Activated T-helper 17 cell treated with anti-CD3 and anti-CD28 coated beads, Interleukin-2, amount 50 U/mL, for 72 hours (primary cell): ENCODE measurements at regions not wholly inside any gene's neighbourhood (a gene's known extent, or its start where the extent isn't known, plus 50 kb on each side); places are given as distances from the start of the nearest gene placed in this dataset.

Experiments used
- ATAC-seq: fragments of 150-1000 bp; cut with Tn5 transposase; replicated peaks from 2 replicates; pipeline ENCODE4 v1.10.0; 2021; ENCODE audit warnings: mild to moderate bottlenecking, moderate library complexity
- H3K27ac Mint-ChIP-seq: one replicate; pipeline ENCODE4 v1.8.0; 2022; ENCODE audit warnings: mixed read lengths
- H3K27me3 Mint-ChIP-seq: one replicate; pipeline ENCODE4 v1.8.0; 2022; ENCODE audit warnings: mixed read lengths
- H3K36me3 Mint-ChIP-seq: one replicate; pipeline ENCODE4 v1.8.0; 2022; ENCODE audit warnings: low read depth, mild to moderate bottlenecking, mixed read lengths
- H3K4me1 Mint-ChIP-seq: one replicate; pipeline ENCODE4 v1.8.0; 2022; ENCODE audit warnings: mixed read lengths
- H3K4me3 Mint-ChIP-seq: one replicate; pipeline ENCODE4 v1.8.0; 2022; ENCODE audit warnings: mild to moderate bottlenecking, mixed read lengths
- H3K9me3 Mint-ChIP-seq: one replicate; pipeline ENCODE4 v1.8.0; 2022; ENCODE audit warnings: mixed read lengths

GRCh38 chr18:43420950-43421349 lies 143.7 kb upstream of the SYT4 start:
- Mint-ChIP-seq H3K4me3 (no peak overlapping the region), H3K27me3 (no peaks in the 10 kb centered on the region), H3K36me3 (no peaks in the 10 kb centered on the region), H3K27ac (no peak overlapping the region), H3K9me3 (peaks cover 11% of the 10 kb centered on the region), H3K4me1 (no peaks in the 10 kb centered on the region)
- no peak for ATAC-seq

GRCh38 chr18:43422518-43422917 lies 145.2 kb upstream of the SYT4 start:
- Mint-ChIP-seq H3K27me3 (no peaks in the 10 kb centered on the region), H3K36me3 (no peaks in the 10 kb centered on the region), H3K4me3 (no peak overlapping the region), H3K4me1 (no peaks in the 10 kb centered on the region), H3K27ac (no peak overlapping the region), H3K9me3 (peaks cover 13% of the 10 kb centered on the region)
- no peak for ATAC-seq

GRCh38 chr18:43435851-43436250 lies 158.6 kb upstream of the SYT4 start:
- H3K4me1 Mint-ChIP-seq: no peaks in the 10 kb centered on the region
- no peak overlapping the region for H3K27ac Mint-ChIP-seq
- ATAC-seq: no peak
- peaks cover 5% of the 10 kb centered on the region for H3K9me3 Mint-ChIP-seq
- H3K27me3 Mint-ChIP-seq: no peaks in the 10 kb centered on the region
- H3K36me3 Mint-ChIP-seq: no peaks in the 10 kb centered on the region
- no peak overlapping the region for H3K4me3 Mint-ChIP-seq

- Mint-ChIP-seq H3K36me3 (no peaks in the 10 kb centered on the region), H3K27ac (no peak overlapping the region), H3K4me1 (no peaks in the 10 kb centered on the region), H3K4me3 (no peak overlapping the region), H3K27me3 (no peaks in the 10 kb centered on the region), H3K9me3 (peaks cover 5% of the 10 kb centered on the region)
- ATAC-seq: no peak
Observed at GRCh38 chr18:43442131-43442530, 164.8 kb upstream of the SYT4 start.

GRCh38 chr18:43442571-43442970 lies 165.3 kb upstream of the SYT4 start:
- H3K4me3 Mint-ChIP-seq: no peak overlapping the region
- H3K27ac Mint-ChIP-seq: no peak overlapping the region
- H3K36me3 Mint-ChIP-seq: no peaks in the 10 kb centered on the region
- no peak for ATAC-seq
- H3K4me1 Mint-ChIP-seq: no peaks in the 10 kb centered on the region
- peaks cover 5% of the 10 kb centered on the region for H3K9me3 Mint-ChIP-seq
- no peaks in the 10 kb centered on the region for H3K27me3 Mint-ChIP-seq

- no peak overlapping the region for H3K27ac Mint-ChIP-seq
- H3K36me3 Mint-ChIP-seq: no peaks in the 10 kb centered on the region
- no peak overlapping the region for H3K4me3 Mint-ChIP-seq
- H3K4me1 Mint-ChIP-seq: no peaks in the 10 kb centered on the region
- no peak for ATAC-seq
- peaks cover 19% of the 10 kb centered on the region for H3K9me3 Mint-ChIP-seq
- no peaks in the 10 kb centered on the region for H3K27me3 Mint-ChIP-seq
Observed at GRCh38 chr18:43465483-43465882, 188.2 kb upstream of the SYT4 start.

- no peak for ATAC-seq
- no peaks in the 10 kb centered on the region for H3K4me1 Mint-ChIP-seq
- no peaks in the 10 kb centered on the region for H3K27me3 Mint-ChIP-seq
- H3K9me3 Mint-ChIP-seq: peaks cover 8% of the 10 kb centered on the region
- no peak overlapping the region for H3K4me3 Mint-ChIP-seq
- no peak overlapping the region for H3K27ac Mint-ChIP-seq
- H3K36me3 Mint-ChIP-seq: no peaks in the 10 kb centered on the region
Observed at GRCh38 chr18:43471873-43472272, 194.6 kb upstream of the SYT4 start.

- H3K4me1 Mint-ChIP-seq: no peaks in the 10 kb centered on the region
- H3K27ac Mint-ChIP-seq: no peak overlapping the region
- H3K9me3 Mint-ChIP-seq: peaks cover 7% of the 10 kb centered on the region
- no peaks in the 10 kb centered on the region for H3K36me3 Mint-ChIP-seq
- no peak for ATAC-seq
- no peaks in the 10 kb centered on the region for H3K27me3 Mint-ChIP-seq
- H3K4me3 Mint-ChIP-seq: no peak overlapping the region
Observed at GRCh38 chr18:43481069-43481468, 203.8 kb upstream of the SYT4 start.

- no peak overlapping the region for H3K4me3 Mint-ChIP-seq
- H3K27ac Mint-ChIP-seq: no peak overlapping the region
- peaks cover 12% of the 10 kb centered on the region for H3K9me3 Mint-ChIP-seq
- no peaks in the 10 kb centered on the region for H3K4me1 Mint-ChIP-seq
- no peaks in the 10 kb centered on the region for H3K36me3 Mint-ChIP-seq
- ATAC-seq: no peak
- H3K27me3 Mint-ChIP-seq: no peaks in the 10 kb centered on the region
Observed at GRCh38 chr18:43482136-43482535, 204.8 kb upstream of the SYT4 start.

GRCh38 chr18:43482600-43482999 lies 205.3 kb upstream of the SYT4 start:
- Mint-ChIP-seq H3K36me3 (no peaks in the 10 kb centered on the region), H3K9me3 (peaks cover 12% of the 10 kb centered on the region), H3K27me3 (no peaks in the 10 kb centered on the region), H3K4me3 (no peak overlapping the region), H3K27ac (no peak overlapping the region), H3K4me1 (no peaks in the 10 kb centered on the region)
- ATAC-seq: no peak

GRCh38 chr18:43484710-43485109 lies 207.4 kb upstream of the SYT4 start:
- Mint-ChIP-seq H3K4me3 (no peak overlapping the region), H3K4me1 (no peaks in the 10 kb centered on the region), H3K9me3 (peaks cover 15% of the 10 kb centered on the region), H3K27ac (no peak overlapping the region), H3K27me3 (no peaks in the 10 kb centered on the region), H3K36me3 (no peaks in the 10 kb centered on the region)
- ATAC-seq: no peak

GRCh38 chr18:43485545-43485963 lies 208.3 kb upstream of the SYT4 start:
- peaks cover 15% of the 10 kb centered on the region for H3K9me3 Mint-ChIP-seq
- no peak for ATAC-seq

GRCh38 chr18:43486462-43486861 lies 209.2 kb upstream of the SYT4 start:
- no peaks in the 10 kb centered on the region for H3K27me3 Mint-ChIP-seq

More at GRCh38 chr18:43485545-43485963, 208.3 kb upstream of the SYT4 start:
- Mint-ChIP-seq H3K36me3 (no peaks in the 10 kb centered on the region), H3K27ac (no peak overlapping the region), H3K4me1 (no peaks in the 10 kb centered on the region), H3K4me3 (no peak overlapping the region), H3K27me3 (no peaks in the 10 kb centered on the region)

GRCh38 chr18:43501099-43501498 lies 223.8 kb upstream of the SYT4 start:
- peaks cover 11% of the 10 kb centered on the region for H3K9me3 Mint-ChIP-seq
- H3K27me3 Mint-ChIP-seq: no peaks in the 10 kb centered on the region
- no peaks in the 10 kb centered on the region for H3K4me1 Mint-ChIP-seq
- H3K36me3 Mint-ChIP-seq: no peaks in the 10 kb centered on the region
- H3K4me3 Mint-ChIP-seq: no peak overlapping the region
- no peak overlapping the region for H3K27ac Mint-ChIP-seq
- no peak for ATAC-seq

More at GRCh38 chr18:43486462-43486861, 209.2 kb upstream of the SYT4 start:
- no peak overlapping the region for H3K4me3 Mint-ChIP-seq
- H3K36me3 Mint-ChIP-seq: no peaks in the 10 kb centered on the region
- H3K4me1 Mint-ChIP-seq: no peaks in the 10 kb centered on the region
- no peak for ATAC-seq
- peaks cover 10% of the 10 kb centered on the region for H3K9me3 Mint-ChIP-seq
- no peak overlapping the region for H3K27ac Mint-ChIP-seq

- no peaks in the 10 kb centered on the region for H3K4me1 Mint-ChIP-seq
- no peaks in the 10 kb centered on the region for H3K36me3 Mint-ChIP-seq
- H3K27ac Mint-ChIP-seq: no peak overlapping the region
- no peak overlapping the region for H3K4me3 Mint-ChIP-seq
- H3K9me3 Mint-ChIP-seq: peaks cover 22% of the 10 kb centered on the region
- ATAC-seq: no peak
- no peaks in the 10 kb centered on the region for H3K27me3 Mint-ChIP-seq
Observed at GRCh38 chr18:43506935-43507334, 229.6 kb upstream of the SYT4 start.

- Mint-ChIP-seq H3K4me3 (no peak overlapping the region), H3K4me1 (no peaks in the 10 kb centered on the region), H3K9me3 (peaks cover 22% of the 10 kb centered on the region), H3K36me3 (no peaks in the 10 kb centered on the region), H3K27ac (no peak overlapping the region), H3K27me3 (no peaks in the 10 kb centered on the region)
- ATAC-seq: no peak
Observed at GRCh38 chr18:43507842-43508481, 230.7 kb upstream of the SYT4 start.
